ENCODE measurements at regions not wholly inside any gene's neighbourhood (a gene's known extent, or its start where the extent isn't known, plus 50 kb on each side); places are given as distances from the start of the nearest gene placed in this dataset.

- FAIRE-seq: no peak
- H3K9me1 ChIP-seq (ENCODE audit: control insufficient read depth, extremely low read depth, insufficient read depth, low read length): no peaks in the 10 kb centered on the region
- no peak for TF ChIP-seq EZH2 (IDR thresholded peaks at IDR 0.05; ENCODE audit: low read length)
- TF ChIP-seq CTCF (optimal IDR thresholded peaks at IDR 0.05 in 1 of 3, IDR thresholded peaks at IDR 0.05 in 1 of 3, conservative IDR thresholded peaks at IDR 0.05 in 1 of 3; ENCODE audit: extremely low read depth in 1 of 3, insufficient read depth in 2 of 3, low read length in 3 of 3): no peak
- no peak overlapping the region for H3K27ac ChIP-seq (ENCODE audit: control insufficient read depth, insufficient read depth, low read length)
- dilution Hi-C loops (cut with MboI; ENCODE audit: extremely low pct_ligation_motif_present, low sequenced_read_pairs): no loop called here
- no peaks in the 10 kb centered on the region for H3K79me2 ChIP-seq (ENCODE audit: control insufficient read depth, insufficient read depth, low read length)
- H4K20me1 ChIP-seq (ENCODE audit: control insufficient read depth, extremely low read depth, insufficient read depth, low read length): no peaks in the 10 kb centered on the region
- H3K36me3 ChIP-seq (ENCODE audit: control insufficient read depth in 2 of 2, extremely low read depth in 1 of 2, insufficient read depth in 2 of 2, low read length in 2 of 2): no peaks in the 10 kb centered on the region
- no peaks in the 10 kb centered on the region for H3K9me3 ChIP-seq (ENCODE audit: control insufficient read depth, low read depth, low read length)
- no peak overlapping the region for H3K4me3 ChIP-seq (ENCODE audit: control insufficient read depth in 2 of 3, extremely low read depth in 1 of 3, insufficient read depth in 2 of 3, low read depth in 1 of 3, low read length in 3 of 3)
- no peak overlapping the region for H3K4me2 ChIP-seq (ENCODE audit: control insufficient read depth, extremely low read depth, insufficient read depth, low read depth, low read length)
- no peak overlapping the region for H2AFZ ChIP-seq (ENCODE audit: control insufficient read depth, low read length)
- no peaks in the 10 kb centered on the region for H3K27me3 ChIP-seq (ENCODE audit: control insufficient read depth, extremely low read depth, insufficient read depth, low read length)
- no peaks in the 10 kb centered on the region for H3K4me1 ChIP-seq (ENCODE audit: control insufficient read depth, extremely low read depth, insufficient read depth, low read length)
- no peak overlapping the region for H3K9ac ChIP-seq (ENCODE audit: control insufficient read depth, extremely low read depth, insufficient read depth, low read length)
- no peak for DNase-seq (ENCODE audit: low read depth, low spot score)
These were observed 251.6 kb downstream of the KCTD12 start for GRCh38 chr13:76634431-76635191.

- H3K4me1 ChIP-seq (ENCODE audit: control insufficient read depth, extremely low read depth, insufficient read depth, low read length): no peaks in the 10 kb centered on the region
These were observed 253.7 kb downstream of the KCTD12 start for GRCh38 chr13:76632401-76633044.

More at GRCh38 chr13:76632401-76633044, 253.7 kb downstream of the KCTD12 start:
- Histone ChIP-seq H3K4me3 (ENCODE audit: control insufficient read depth in 2 of 3, extremely low read depth in 1 of 3, insufficient read depth in 2 of 3, low read depth in 1 of 3, low read length in 3 of 3) (no peak overlapping the region), H3K4me2 (ENCODE audit: control insufficient read depth, extremely low read depth, insufficient read depth, low read depth, low read length) (no peak overlapping the region), H3K9ac (ENCODE audit: control insufficient read depth, extremely low read depth, insufficient read depth, low read length) (no peak overlapping the region), H3K27ac (ENCODE audit: control insufficient read depth, insufficient read depth, low read length) (no peak overlapping the region), H3K36me3 (ENCODE audit: control insufficient read depth in 2 of 2, extremely low read depth in 1 of 2, insufficient read depth in 2 of 2, low read length in 2 of 2) (no peaks in the 10 kb centered on the region), H3K9me1 (ENCODE audit: control insufficient read depth, extremely low read depth, insufficient read depth, low read length) (no peaks in the 10 kb centered on the region), H4K20me1 (ENCODE audit: control insufficient read depth, extremely low read depth, insufficient read depth, low read length) (no peaks in the 10 kb centered on the region), H3K9me3 (ENCODE audit: control insufficient read depth, low read depth, low read length) (no peaks in the 10 kb centered on the region), H3K27me3 (ENCODE audit: control insufficient read depth, extremely low read depth, insufficient read depth, low read length) (no peaks in the 10 kb centered on the region), H2AFZ (ENCODE audit: control insufficient read depth, low read length) (no peak overlapping the region), H3K79me2 (ENCODE audit: control insufficient read depth, insufficient read depth, low read length) (no peaks in the 10 kb centered on the region)
- no peak for DNase-seq (ENCODE audit: low read depth, low spot score)
- FAIRE-seq: no peak
- dilution Hi-C loops (cut with MboI; ENCODE audit: extremely low pct_ligation_motif_present, low sequenced_read_pairs): no loop called here
- no peak for TF ChIP-seq EZH2 (IDR thresholded peaks at IDR 0.05; ENCODE audit: low read length)
- TF ChIP-seq CTCF (optimal IDR thresholded peaks at IDR 0.05 in 1 of 3, IDR thresholded peaks at IDR 0.05 in 1 of 3, conservative IDR thresholded peaks at IDR 0.05 in 1 of 3; ENCODE audit: extremely low read depth in 1 of 3, insufficient read depth in 2 of 3, low read length in 3 of 3): no peak
